Thyroid gland (tissue), 4 donors: ENCODE measurements at regions not wholly inside any gene's neighbourhood (a gene's known extent, or its start where the extent isn't known, plus 50 kb on each side); places are given as distances from the start of the nearest gene placed in this dataset.

Source experiments
- CTCF ChIP-seq, 6 experiments: fragments of 200-600 bp in 3 of 6; fragments of 450-650 bp in 3 of 6; sonication (generic) in 3 of 6; IDR thresholded peaks; one replicate each; pipeline ENCODE4 v1.5.1; 2016 to 2019; ENCODE audit warnings: antibody characterized with exemption in 6 of 6, mild to moderate bottlenecking in 2 of 6, inconsistent platforms in 1 of 6, moderate library complexity in 1 of 6
- POLR2A ChIP-seq, 2 donors: fragments of 450-650 bp; IDR thresholded peaks; one replicate each; pipeline ENCODE4 v1.6.1; 2017; ENCODE audit warnings: antibody characterized with exemption in 2 of 2, mild to moderate bottlenecking in 2 of 2, moderate library complexity in 1 of 2

GRCh38 chr9:108626743-108627142, 229.0 kb downstream of the ACTL7B start:
- TF ChIP-seq POLR2A (IDR thresholded peaks at IDR 0.05) (no peak), CTCF (IDR thresholded peaks at IDR 0.05) (no peak)
